GM19043 (cell line): ENCODE measurements at regions not wholly inside any gene's neighbourhood (a gene's known extent, or its start where the extent isn't known, plus 50 kb on each side); places are given as distances from the start of the nearest gene placed in this dataset.
"Not testable (repeated sequence)": the region's sequence is repeated elsewhere in the genome, so short reads cannot be mapped to it uniquely, and the experiment has no call there.

Experiments used
- ATAC-seq: cut with Tn5 transposase; IDR thresholded peaks from one replicate; pipeline ENCODE4 v1.9.1; 2021; ENCODE audit warnings: low read depth; ENCODE audit not compliant: unreplicated experiment

- no peak for ATAC-seq
Observed at GRCh38 chr2:111669928-111670695, 213.9 kb downstream of the ANAPC1 start.

- no peak for ATAC-seq
Observed at GRCh38 chr2:111670776-111671175, 213.2 kb downstream of the ANAPC1 start.

DNA sequence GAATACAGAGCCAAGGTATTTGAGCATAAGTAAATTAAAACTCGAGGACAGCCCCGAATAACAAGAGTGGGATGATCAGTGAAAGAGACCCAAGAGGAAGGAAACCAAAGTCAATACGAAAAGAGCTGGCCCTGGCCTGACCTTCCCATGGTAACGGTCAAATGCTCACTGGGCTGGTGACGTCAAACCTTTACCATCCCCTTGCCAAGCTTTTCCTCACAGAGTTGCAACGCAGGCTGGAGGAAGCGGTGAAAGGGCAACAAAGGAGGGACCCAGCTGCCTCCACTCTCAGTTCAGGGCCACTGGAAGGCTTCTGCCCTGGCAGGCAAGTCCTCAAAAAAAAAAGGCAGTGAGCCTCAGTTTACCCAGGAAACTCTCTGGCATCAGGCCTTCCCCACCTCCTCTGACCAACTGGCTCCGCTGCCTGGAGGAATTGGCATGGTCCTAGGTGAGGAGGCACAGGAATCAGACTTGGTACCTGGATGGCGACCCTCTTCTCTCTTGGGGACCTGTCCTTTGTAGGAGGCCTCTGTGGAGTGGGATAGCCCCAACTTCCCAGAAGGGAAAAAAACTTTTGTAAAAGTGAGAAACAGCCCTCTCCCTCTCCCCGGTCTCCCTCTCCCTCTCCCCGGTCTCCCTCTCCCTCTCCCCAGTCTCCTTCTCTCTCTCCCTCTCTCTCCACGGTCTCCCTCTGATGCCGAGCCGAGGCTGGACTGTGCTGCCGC lies 212.4 kb downstream of the ANAPC1 start:
- ATAC-seq, result no peak

GRCh38 chr2:111672641-111673040 lies 211.4 kb downstream of the ANAPC1 start:
- not testable (repeated sequence) for ATAC-seq

DNA sequence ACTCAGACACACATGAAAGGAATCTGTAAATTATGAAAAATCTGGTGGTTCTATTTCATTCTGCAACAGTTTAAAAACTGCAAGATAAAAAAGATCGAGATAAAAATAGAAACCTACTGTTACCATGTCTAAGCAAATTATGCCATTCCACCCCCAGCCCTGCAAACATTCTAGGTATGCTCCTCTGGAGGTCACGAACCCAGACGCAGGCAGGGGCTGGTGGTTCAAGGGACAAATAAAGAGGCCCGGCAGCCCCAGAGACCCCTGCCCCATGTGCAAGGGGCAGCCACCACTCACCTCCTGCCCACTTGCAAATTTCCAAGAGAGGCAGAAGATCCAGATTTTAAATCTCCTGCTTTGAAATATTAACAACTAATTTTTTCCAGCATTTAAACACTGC lies 210.5 kb downstream of the ANAPC1 start:
- no peak for ATAC-seq

DNA sequence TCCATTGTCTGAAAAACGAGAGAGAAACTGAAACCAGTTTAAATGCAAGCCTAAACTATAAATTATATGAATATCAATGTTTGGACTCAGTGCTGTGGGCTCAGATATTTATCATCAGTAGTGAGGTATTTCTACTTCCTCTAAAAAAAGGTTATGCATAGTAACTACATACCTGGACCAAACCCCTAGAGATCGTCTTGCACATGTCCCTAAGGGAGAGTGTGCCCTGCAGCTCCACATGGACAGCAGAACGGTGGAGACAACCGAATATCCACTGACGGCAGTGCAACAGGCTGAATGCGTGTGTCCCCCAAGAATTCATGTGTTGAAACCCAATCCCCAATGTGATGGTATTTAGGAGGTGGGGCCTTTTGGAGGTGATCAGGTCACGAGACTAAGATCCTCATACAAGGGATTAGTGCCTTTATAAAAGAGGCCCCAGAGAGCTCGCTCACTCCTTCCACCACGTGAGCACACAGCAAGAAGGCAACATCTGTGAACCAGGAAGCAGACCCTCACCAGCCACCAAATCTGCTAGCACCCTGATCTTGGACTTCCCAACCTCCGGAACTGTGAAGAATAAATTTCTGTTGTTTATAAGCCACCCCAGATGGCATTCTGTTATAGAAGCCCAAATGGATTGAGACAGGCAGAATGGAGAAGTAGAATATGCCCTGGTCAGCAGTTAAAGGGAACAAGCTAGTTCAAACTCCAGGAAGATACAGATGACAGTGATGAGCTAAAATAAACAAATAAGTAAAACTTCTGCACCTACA lies 208.4 kb downstream of the ANAPC1 start:
- no peak for ATAC-seq

GRCh38 chr2:111676291-111676822 lies 207.6 kb downstream of the ANAPC1 start:
- no peak for ATAC-seq

- ATAC-seq, result no peak
Observed at GRCh38 chr2:111678161-111678560, 205.8 kb downstream of the ANAPC1 start.

DNA sequence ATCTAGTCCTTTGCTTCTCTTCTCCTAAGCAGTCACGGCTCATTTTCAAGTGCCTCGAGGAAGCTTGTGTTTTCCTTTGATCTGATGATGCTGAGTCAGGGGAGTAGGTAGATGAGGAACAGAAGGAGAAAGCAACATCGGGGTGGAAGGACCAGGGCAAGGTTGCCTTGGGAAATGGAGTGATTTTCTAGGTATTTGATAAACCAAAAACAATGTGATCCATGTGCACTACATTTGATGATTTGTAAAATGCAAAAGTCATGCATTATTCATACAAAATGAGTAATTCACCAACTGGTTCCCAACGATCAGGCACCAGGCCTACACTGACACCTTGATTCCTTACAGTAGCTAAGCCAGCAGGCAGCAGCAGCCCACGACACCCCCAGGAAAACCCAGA lies 205.3 kb downstream of the ANAPC1 start:
- no peak for ATAC-seq

GRCh38 chr2:111679202-111679601 lies 204.8 kb downstream of the ANAPC1 start:
- ATAC-seq, result no peak

- ATAC-seq, result no peak
Observed at GRCh38 chr2:111684611-111685010, 199.4 kb downstream of the ANAPC1 start.

DNA sequence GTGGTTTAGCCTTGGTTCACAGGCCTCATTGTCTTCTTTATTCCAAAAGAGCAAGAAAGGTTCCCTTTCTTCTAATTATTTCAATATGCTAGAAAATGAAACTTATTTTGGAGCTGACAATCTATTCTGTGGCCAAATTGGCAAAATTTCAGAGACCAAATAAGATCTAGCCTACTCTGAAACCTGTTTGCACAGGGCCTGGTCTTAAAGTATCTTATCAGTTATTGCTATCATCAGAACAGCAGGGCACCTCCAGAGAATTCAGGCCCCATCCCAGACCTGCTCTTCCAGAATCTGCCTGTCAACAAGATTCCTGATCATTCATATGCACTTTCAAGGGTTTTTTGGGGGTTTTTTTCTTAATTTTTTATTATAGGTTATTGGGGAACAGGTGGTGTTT lies 198.7 kb downstream of the ANAPC1 start:
- ATAC-seq, result no peak

GRCh38 chr2:111686994-111687393 lies 197.0 kb downstream of the ANAPC1 start:
- ATAC-seq, result no peak

GRCh38 chr2:111687911-111688310 lies 196.1 kb downstream of the ANAPC1 start:
- ATAC-seq, result no peak

GRCh38 chr2:111688482-111688881 lies 195.5 kb downstream of the ANAPC1 start:
- no peak for ATAC-seq

GRCh38 chr2:111689174-111689573 lies 194.8 kb downstream of the ANAPC1 start:
- no peak for ATAC-seq

- no peak for ATAC-seq
Observed at GRCh38 chr2:111689941-111690340, 194.1 kb downstream of the ANAPC1 start.

- no peak for ATAC-seq
Observed at GRCh38 chr2:111691164-111691875, 192.7 kb downstream of the ANAPC1 start.

GRCh38 chr2:111692311-111692710 lies 191.7 kb downstream of the ANAPC1 start:
- ATAC-seq, result no peak

- no peak for ATAC-seq
Observed at GRCh38 chr2:111694700-111695101, 189.3 kb downstream of the ANAPC1 start.
